Activated gamma-delta T cell treated with Interleukin-2 at 50 U/mL for 16 hours (primary cell): ENCODE measurements at regions not wholly inside any gene's neighbourhood (a gene's known extent, or its start where the extent isn't known, plus 50 kb on each side); places are given as distances from the start of the nearest gene placed in this dataset.
"Not testable (repeated sequence)": the region's sequence is repeated elsewhere in the genome, so short reads cannot be mapped to it uniquely, and the experiment has no call there.

ENCODE experiments used
- DNase-seq: peaks from one replicate; pipeline ENCODE4 v3.0.0-alpha.2; 2020

- DNase-seq = no peak
Measured at GRCh38 chr18:45322343-45322742, 292.9 kb upstream of the SLC14A2 start.

- DNase-seq = no peak
Measured at GRCh38 chr18:45324101-45324494, 291.2 kb upstream of the SLC14A2 start.

GRCh38 chr18:45324495-45325113, 290.7 kb upstream of the SLC14A2 start:
- no peak for DNase-seq

- DNase-seq = no peak
Measured at GRCh38 chr18:45325778-45326177, 289.5 kb upstream of the SLC14A2 start.

GRCh38 chr18:45326505-45326904, 288.8 kb upstream of the SLC14A2 start:
- DNase-seq = no peak

GRCh38 chr18:45328296-45328695, 287.0 kb upstream of the SLC14A2 start:
- DNase-seq = no peak

- no peak for DNase-seq
Measured at GRCh38 chr18:45328811-45329210, 286.5 kb upstream of the SLC14A2 start.

- no peak for DNase-seq
Measured at GRCh38 chr18:45329316-45329715, 286.0 kb upstream of the SLC14A2 start.

GRCh38 chr18:45330170-45330594, 285.1 kb upstream of the SLC14A2 start:
- no peak for DNase-seq

- no peak for DNase-seq
Measured at GRCh38 chr18:45332871-45333270, 282.4 kb upstream of the SLC14A2 start.

GRCh38 chr18:45334191-45334590, 281.1 kb upstream of the SLC14A2 start:
- no peak for DNase-seq

GRCh38 chr18:45335282-45336043, 279.8 kb upstream of the SLC14A2 start:
- DNase-seq = no peak

GRCh38 chr18:45336448-45336847, 278.8 kb upstream of the SLC14A2 start:
- DNase-seq = no peak

GRCh38 chr18:45337477-45337876, 277.8 kb upstream of the SLC14A2 start:
- DNase-seq = no peak

- DNase-seq = no peak
Measured at GRCh38 chr18:45339810-45340550, 275.3 kb upstream of the SLC14A2 start.

- no peak for DNase-seq
Measured at GRCh38 chr18:45340884-45341283, 274.4 kb upstream of the SLC14A2 start.

GRCh38 chr18:45341454-45341853, 273.8 kb upstream of the SLC14A2 start:
- DNase-seq = no peak

GRCh38 chr18:45342166-45342565, 273.1 kb upstream of the SLC14A2 start:
- no peak for DNase-seq

- no peak for DNase-seq
Measured at GRCh38 chr18:45342653-45343052, 272.6 kb upstream of the SLC14A2 start.

GRCh38 chr18:45343365-45343764, 271.9 kb upstream of the SLC14A2 start:
- no peak for DNase-seq

- not testable (repeated sequence) for DNase-seq
Measured at GRCh38 chr18:45344680-45345079, 270.6 kb upstream of the SLC14A2 start.

- no peak for DNase-seq
Measured at GRCh38 chr18:45349019-45349418, 266.3 kb upstream of the SLC14A2 start.

- DNase-seq = no peak
Measured at GRCh38 chr18:45349467-45349866, 265.8 kb upstream of the SLC14A2 start.
